IMR-90 (cell line): ENCODE measurements at regions not wholly inside any gene's neighbourhood (a gene's known extent, or its start where the extent isn't known, plus 50 kb on each side); places are given as distances from the start of the nearest gene placed in this dataset.

Experiments
- CEBPB ChIP-seq: IDR thresholded peaks from 2 replicates; pipeline ENCODE4 v1.6.1; 2012; ENCODE audit warnings: low read depth, low read length, improper control_type of control experiment
- CHD1 ChIP-seq: IDR thresholded peaks from 2 replicates; pipeline ENCODE4 v1.6.1; 2012; ENCODE audit warnings: low read depth, low read length, improper control_type of control experiment
- FOS ChIP-seq: fragments of 150-350 bp; IDR thresholded peaks from 2 replicates; pipeline ENCODE4 v1.6.1; 2016; ENCODE audit warnings: low read depth, low read length
- MAFK ChIP-seq: IDR thresholded peaks from 2 replicates; pipeline ENCODE4 v1.6.1; 2012; ENCODE audit warnings: low read depth, low read length, improper control_type of control experiment
- MAZ ChIP-seq: IDR thresholded peaks from 2 replicates; pipeline ENCODE4 v1.6.1; 2012; ENCODE audit warnings: low read depth, mild to moderate bottlenecking, low read length, improper control_type of control experiment, moderate library complexity, borderline replicate concordance
- MXI1 ChIP-seq: IDR thresholded peaks from 2 replicates; pipeline ENCODE4 v1.6.1; 2012; ENCODE audit warnings: low read depth, mild to moderate bottlenecking, low read length, moderate library complexity, borderline replicate concordance
- NFE2L2 ChIP-seq: fragments of 150-350 bp; IDR thresholded peaks from 2 replicates; pipeline ENCODE4 v1.6.1; 2016; ENCODE audit warnings: low read depth, mild to moderate bottlenecking, low read length
- POLR2A ChIP-seq: IDR thresholded peaks from 2 replicates; pipeline ENCODE4 v1.6.1; 2012; ENCODE audit warnings: mild to moderate bottlenecking, low read depth, low read length
- RAD21 ChIP-seq: IDR thresholded peaks from 2 replicates; pipeline ENCODE4 v1.6.1; 2012; ENCODE audit warnings: low read length, improper control_type of control experiment
- SMC3 ChIP-seq: fragments of 150-350 bp; IDR thresholded peaks from 2 replicates; pipeline ENCODE4 v1.6.1; 2016; ENCODE audit warnings: low read depth, mild to moderate bottlenecking, antibody characterized with exemption, low read length, moderate library complexity
- TF ChIP-seq, protein P1 (sequence below): conservative IDR thresholded peaks from 2 replicates; pipeline ENCODE4 v1.5.1; 2012; ENCODE audit warnings: mild to moderate bottlenecking, low read depth, low read length, improper control_type of control experiment
- TF ChIP-seq, protein P2 (sequence below): fragments of 150-350 bp; IDR thresholded peaks from 2 replicates; pipeline ENCODE4 v1.6.1; 2017; ENCODE audit warnings: mild to moderate bottlenecking, antibody characterized with exemption, low read length, low read depth

DNA sequence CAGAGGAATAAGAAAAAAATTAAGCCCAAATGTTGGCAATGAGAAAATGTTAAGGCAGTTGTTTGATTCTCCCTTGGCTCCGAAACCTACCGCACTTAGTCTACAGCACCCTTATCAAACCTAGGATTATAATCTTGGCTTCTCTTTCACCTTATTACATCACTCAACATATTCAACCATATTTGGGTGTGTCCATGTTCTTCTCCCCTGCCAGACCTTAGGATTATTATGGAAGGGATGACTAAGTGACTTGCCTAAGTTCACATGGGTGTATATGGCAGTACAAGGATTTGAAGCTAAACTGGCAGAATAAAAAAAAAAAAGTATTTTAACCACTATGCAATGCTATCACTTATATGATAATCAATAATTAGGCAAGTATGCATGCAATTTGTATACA, 76.4 kb downstream of the PLK2 start:
- TF ChIP-seq, protein P1, sequence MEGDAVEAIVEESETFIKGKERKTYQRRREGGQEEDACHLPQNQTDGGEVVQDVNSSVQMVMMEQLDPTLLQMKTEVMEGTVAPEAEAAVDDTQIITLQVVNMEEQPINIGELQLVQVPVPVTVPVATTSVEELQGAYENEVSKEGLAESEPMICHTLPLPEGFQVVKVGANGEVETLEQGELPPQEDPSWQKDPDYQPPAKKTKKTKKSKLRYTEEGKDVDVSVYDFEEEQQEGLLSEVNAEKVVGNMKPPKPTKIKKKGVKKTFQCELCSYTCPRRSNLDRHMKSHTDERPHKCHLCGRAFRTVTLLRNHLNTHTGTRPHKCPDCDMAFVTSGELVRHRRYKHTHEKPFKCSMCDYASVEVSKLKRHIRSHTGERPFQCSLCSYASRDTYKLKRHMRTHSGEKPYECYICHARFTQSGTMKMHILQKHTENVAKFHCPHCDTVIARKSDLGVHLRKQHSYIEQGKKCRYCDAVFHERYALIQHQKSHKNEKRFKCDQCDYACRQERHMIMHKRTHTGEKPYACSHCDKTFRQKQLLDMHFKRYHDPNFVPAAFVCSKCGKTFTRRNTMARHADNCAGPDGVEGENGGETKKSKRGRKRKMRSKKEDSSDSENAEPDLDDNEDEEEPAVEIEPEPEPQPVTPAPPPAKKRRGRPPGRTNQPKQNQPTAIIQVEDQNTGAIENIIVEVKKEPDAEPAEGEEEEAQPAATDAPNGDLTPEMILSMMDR, result no peak
- TF ChIP-seq SMC3, result no peak
- TF ChIP-seq POLR2A, result no peak
- no peak for TF ChIP-seq MAZ
- no peak for TF ChIP-seq MAFK
- TF ChIP-seq MXI1, result no peak
- no peak for TF ChIP-seq NFE2L2
- no peak for TF ChIP-seq RAD21
- TF ChIP-seq CEBPB, result no peak
- TF ChIP-seq FOS, result no peak
- TF ChIP-seq CHD1, result no peak
- TF ChIP-seq, protein P2, sequence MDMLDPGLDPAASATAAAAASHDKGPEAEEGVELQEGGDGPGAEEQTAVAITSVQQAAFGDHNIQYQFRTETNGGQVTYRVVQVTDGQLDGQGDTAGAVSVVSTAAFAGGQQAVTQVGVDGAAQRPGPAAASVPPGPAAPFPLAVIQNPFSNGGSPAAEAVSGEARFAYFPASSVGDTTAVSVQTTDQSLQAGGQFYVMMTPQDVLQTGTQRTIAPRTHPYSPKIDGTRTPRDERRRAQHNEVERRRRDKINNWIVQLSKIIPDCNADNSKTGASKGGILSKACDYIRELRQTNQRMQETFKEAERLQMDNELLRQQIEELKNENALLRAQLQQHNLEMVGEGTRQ, result no peak
